H9 (cell line): ENCODE measurements at regions not wholly inside any gene's neighbourhood (a gene's known extent, or its start where the extent isn't known, plus 50 kb on each side); places are given as distances from the start of the nearest gene placed in this dataset.

ENCODE experiments used
- DNase-seq: peaks from one replicate; pipeline ENCODE4 v3.0.0-alpha.2; 2017
- H2AFZ ChIP-seq: one replicate; pipeline ENCODE4 v1.6.1; 2013; ENCODE audit warnings: mild to moderate bottlenecking, low read length, control low read depth, moderate library complexity
- H2AK5ac ChIP-seq: 2 replicates; pipeline ENCODE4 v1.6.1; 2013; ENCODE audit warnings: low read length, control low read depth, mixed read lengths; ENCODE audit not compliant: insufficient read length
- H2BK120ac ChIP-seq: one replicate; pipeline ENCODE4 v1.6.1; 2013; ENCODE audit warnings: low read depth, mild to moderate bottlenecking, low read length, control low read depth, inconsistent platforms; ENCODE audit not compliant: poor library complexity, severe bottlenecking
- H2BK12ac ChIP-seq: 2 replicates; pipeline ENCODE4 v1.6.1; 2013; ENCODE audit warnings: low read length, control low read depth, mixed read lengths, low read depth; ENCODE audit not compliant: insufficient read length
- H2BK15ac ChIP-seq: 2 replicates; pipeline ENCODE4 v1.6.1; 2013; ENCODE audit warnings: low read depth, low read length, control low read depth
- H2BK20ac ChIP-seq: one replicate; pipeline ENCODE4 v1.6.1; 2013; ENCODE audit warnings: low read depth, mild to moderate bottlenecking, low read length, control low read depth, inconsistent platforms; ENCODE audit not compliant: poor library complexity, severe bottlenecking
- H2BK5ac ChIP-seq: 2 replicates; pipeline ENCODE4 v1.6.1; 2013; ENCODE audit warnings: low read length, control low read depth, mixed read lengths; ENCODE audit not compliant: insufficient read length
- H3K14ac ChIP-seq: 2 replicates; pipeline ENCODE4 v1.6.1; 2013; ENCODE audit warnings: low read length, control low read depth; ENCODE audit not compliant: insufficient read depth
- H3K18ac ChIP-seq: 2 replicates; pipeline ENCODE4 v1.6.1; 2013; ENCODE audit warnings: low read depth, mild to moderate bottlenecking, mixed read lengths, low read length, control low read depth; ENCODE audit not compliant: insufficient read length
- H3K23ac ChIP-seq: 2 replicates; pipeline ENCODE4 v1.6.1; 2013; ENCODE audit warnings: low read length, control low read depth, mixed read lengths, low read depth; ENCODE audit not compliant: insufficient read length
- H3K23me2 ChIP-seq: 2 replicates; pipeline ENCODE4 v1.6.1; 2013; ENCODE audit warnings: low read depth, mild to moderate bottlenecking, mixed read lengths, low read length, control low read depth; ENCODE audit not compliant: insufficient read length, poor library complexity, severe bottlenecking
- H3K27ac ChIP-seq: 2 replicates; pipeline ENCODE4 v1.5.1; 2013; ENCODE audit warnings: low read length, control low read depth, mixed read lengths, low read depth; ENCODE audit not compliant: insufficient read length
- H3K27me3 ChIP-seq: 2 replicates; pipeline ENCODE4 v1.6.1; 2013; ENCODE audit warnings: low read length, control low read depth, inconsistent platforms; ENCODE audit not compliant: insufficient read depth
- H3K4ac ChIP-seq: 2 replicates; pipeline ENCODE4 v1.6.1; 2013; ENCODE audit warnings: low read depth, mild to moderate bottlenecking, control low read depth, inconsistent platforms, low read length, moderate library complexity
- H3K4me1 ChIP-seq: 2 replicates; pipeline ENCODE4 v1.6.1; 2013; ENCODE audit warnings: low read length, control low read depth, inconsistent platforms; ENCODE audit not compliant: insufficient read depth
- H3K4me2 ChIP-seq: 2 replicates; pipeline ENCODE4 v1.6.1; 2013; ENCODE audit warnings: low read length, control low read depth, mixed read lengths; ENCODE audit not compliant: insufficient read length, insufficient read depth
- H3K56ac ChIP-seq: 2 replicates; pipeline ENCODE4 v1.6.1; 2013; ENCODE audit warnings: low read depth, mild to moderate bottlenecking, mixed read lengths, low read length, control low read depth; ENCODE audit not compliant: insufficient read length
- H3K79me1 ChIP-seq: 2 replicates; pipeline ENCODE4 v1.6.1; 2013; ENCODE audit warnings: low read depth, mild to moderate bottlenecking, moderate library complexity, low read length, control low read depth, inconsistent platforms; ENCODE audit not compliant: insufficient read depth, poor library complexity, severe bottlenecking
- H3K79me2 ChIP-seq: 2 replicates; pipeline ENCODE4 v1.6.1; 2013; ENCODE audit warnings: low read length, control low read depth, inconsistent platforms; ENCODE audit not compliant: insufficient read depth
- H3K9ac ChIP-seq: 2 replicates; pipeline ENCODE4 v1.6.1; 2013; ENCODE audit warnings: low read length, control low read depth, mixed read lengths; ENCODE audit not compliant: insufficient read length; ENCODE audit errors: extremely low read depth
- H3K9me3 ChIP-seq: one replicate; pipeline ENCODE4 v1.6.1; 2013; ENCODE audit warnings: low read depth, low read length, inconsistent platforms; ENCODE audit not compliant: control insufficient read depth
- H3T11ph ChIP-seq: one replicate; pipeline ENCODE4 v1.6.1; 2013; ENCODE audit warnings: mild to moderate bottlenecking, low read length, control low read depth, inconsistent platforms
- H4K20me1 ChIP-seq: one replicate; pipeline ENCODE4 v1.6.1; 2013; ENCODE audit not compliant: control insufficient read depth, insufficient read length, insufficient read depth
- H4K5ac ChIP-seq: 2 replicates; pipeline ENCODE4 v1.6.1; 2013; ENCODE audit warnings: low read depth, mild to moderate bottlenecking, mixed read lengths, low read length, control low read depth; ENCODE audit not compliant: insufficient read length
- H4K8ac ChIP-seq: replicated peaks from 2 replicates; pipeline ENCODE4 v1.6.1; 2013; ENCODE audit warnings: low read length, control low read depth, mixed read lengths, low read depth; ENCODE audit not compliant: insufficient read length
- H4K91ac ChIP-seq: 2 replicates; pipeline ENCODE4 v1.6.1; 2013; ENCODE audit warnings: low read depth, mild to moderate bottlenecking, moderate library complexity, mixed read lengths, low read length, control low read depth; ENCODE audit not compliant: insufficient read length
- H3K27ac Mint-ChIP-seq, 3 experiments: 2 replicates in 2 of 3; 3 replicates in 1 of 3; pipeline ENCODE4 v1.8.0; 2020 to 2021; ENCODE audit warnings: mixed read lengths in 3 of 3, mild to moderate bottlenecking in 1 of 3, moderate library complexity in 1 of 3
- H3K27me3 Mint-ChIP-seq: 2 replicates; pipeline ENCODE4 v1.8.0; 2021; ENCODE audit warnings: low read depth, mild to moderate bottlenecking, moderate library complexity, mixed read lengths
- H3K36me3 Mint-ChIP-seq, 3 experiments: 2 replicates in 2 of 3; 3 replicates in 1 of 3; pipeline ENCODE4 v1.8.0; 2020 to 2021; ENCODE audit warnings: low read depth in 3 of 3, mixed read lengths in 3 of 3; ENCODE audit not compliant: insufficient read depth in 1 of 3
- H3K4me1 Mint-ChIP-seq, 2 experiments: 2 replicates each; pipeline ENCODE4 v1.8.0; 2020; ENCODE audit warnings: mixed read lengths in 2 of 2
- H3K4me3 Mint-ChIP-seq, 2 experiments: 2 replicates in 1 of 2; 3 replicates in 1 of 2; pipeline ENCODE4 v1.8.0; 2020 to 2021; ENCODE audit warnings: mild to moderate bottlenecking in 2 of 2, mixed read lengths in 2 of 2, moderate library complexity in 1 of 2
- H3K9me3 Mint-ChIP-seq, 2 experiments: 2 replicates in 1 of 2; 3 replicates in 1 of 2; pipeline ENCODE4 v1.8.0; 2020; ENCODE audit warnings: mild to moderate bottlenecking in 2 of 2, mixed read lengths in 2 of 2, moderate library complexity in 1 of 2
- WGBS: extraction: QIAGEN DNeasy Blood & Tissue Kit; methylation state at CpG from one replicate; pipeline ENCODE4 v1.1.7; 2013; ENCODE audit warnings: missing lambda C conversion rate, low lambda C conversion rate, mixed read lengths; ENCODE audit not compliant: insufficient read length; ENCODE audit errors: extremely low coverage; 5-methylcytosine and 5-hydroxymethylcytosine counted together
- TF ChIP-seq, protein P1 (sequence below): fragments of 200-600 bp; sonication (generic); conservative IDR thresholded peaks from 3 replicates; pipeline ENCODE4 v1.8.0; 2021; ENCODE audit warnings: antibody characterized with exemption, mild to moderate bottlenecking

DNA sequence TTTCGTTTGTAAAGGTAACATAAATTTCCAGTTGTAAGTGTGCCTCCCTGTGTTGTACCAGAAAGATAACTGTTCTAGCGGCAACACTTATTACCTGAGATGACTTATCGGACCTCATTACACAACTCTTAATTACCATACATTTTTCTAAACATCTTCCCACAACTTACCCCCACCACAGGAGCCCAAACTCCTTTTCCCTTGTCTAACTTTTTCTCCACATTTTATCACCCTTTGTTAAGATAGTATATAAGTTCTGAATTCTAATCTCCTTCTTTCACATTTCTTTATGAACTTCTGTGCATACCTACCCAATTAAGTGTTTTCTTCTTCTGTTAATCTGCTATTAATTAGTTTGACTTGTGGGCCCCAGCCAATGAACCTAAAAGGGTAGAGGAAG lies 143.7 kb upstream of the CAMK1G start:
- H3K23me2 ChIP-seq: no peaks in the 10 kb centered on the region
- no peak overlapping the region for H2BK15ac ChIP-seq
- no peak for DNase-seq
- H3K9me3 ChIP-seq: no peaks in the 10 kb centered on the region
- H3K4ac ChIP-seq: no peak overlapping the region
- no peak overlapping the region for H3K23ac ChIP-seq
- H3K27me3 Mint-ChIP-seq: no peaks in the 10 kb centered on the region
- no peak overlapping the region for H3K4me3 Mint-ChIP-seq
- no peak overlapping the region for H3K27ac Mint-ChIP-seq
- no peaks in the 10 kb centered on the region for H3K4me1 ChIP-seq
- H3K27ac ChIP-seq: no peak overlapping the region
- peaks cover 0 to 5% (median 4%) of the 10 kb centered on the region in 3 experiments; a peak in 4 of 7 replicates for H3K36me3 Mint-ChIP-seq
- H4K91ac ChIP-seq: no peak overlapping the region
- TF ChIP-seq, protein P1, sequence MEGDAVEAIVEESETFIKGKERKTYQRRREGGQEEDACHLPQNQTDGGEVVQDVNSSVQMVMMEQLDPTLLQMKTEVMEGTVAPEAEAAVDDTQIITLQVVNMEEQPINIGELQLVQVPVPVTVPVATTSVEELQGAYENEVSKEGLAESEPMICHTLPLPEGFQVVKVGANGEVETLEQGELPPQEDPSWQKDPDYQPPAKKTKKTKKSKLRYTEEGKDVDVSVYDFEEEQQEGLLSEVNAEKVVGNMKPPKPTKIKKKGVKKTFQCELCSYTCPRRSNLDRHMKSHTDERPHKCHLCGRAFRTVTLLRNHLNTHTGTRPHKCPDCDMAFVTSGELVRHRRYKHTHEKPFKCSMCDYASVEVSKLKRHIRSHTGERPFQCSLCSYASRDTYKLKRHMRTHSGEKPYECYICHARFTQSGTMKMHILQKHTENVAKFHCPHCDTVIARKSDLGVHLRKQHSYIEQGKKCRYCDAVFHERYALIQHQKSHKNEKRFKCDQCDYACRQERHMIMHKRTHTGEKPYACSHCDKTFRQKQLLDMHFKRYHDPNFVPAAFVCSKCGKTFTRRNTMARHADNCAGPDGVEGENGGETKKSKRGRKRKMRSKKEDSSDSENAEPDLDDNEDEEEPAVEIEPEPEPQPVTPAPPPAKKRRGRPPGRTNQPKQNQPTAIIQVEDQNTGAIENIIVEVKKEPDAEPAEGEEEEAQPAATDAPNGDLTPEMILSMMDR: no peak
- no peaks in the 10 kb centered on the region for H3K79me1 ChIP-seq
- H4K5ac ChIP-seq: no peak overlapping the region
- no peaks in the 10 kb centered on the region for H3K79me2 ChIP-seq
- H4K20me1 ChIP-seq: no peaks in the 10 kb centered on the region
- no peak overlapping the region for H2AFZ ChIP-seq
- H3K27me3 ChIP-seq: no peaks in the 10 kb centered on the region; the same call in 1 of the 2 replicates
- 100% methylated on average over 1 of the region's 3 CpGs for WGBS
- H3K18ac ChIP-seq: no peak overlapping the region
- no peak overlapping the region for H2BK120ac ChIP-seq
- no peak overlapping the region for H3K56ac ChIP-seq
- H3K4me2 ChIP-seq: no peak overlapping the region
- no peak overlapping the region for H4K8ac ChIP-seq
- H3K14ac ChIP-seq: no peak overlapping the region
- no peak overlapping the region for H2BK12ac ChIP-seq
- no peak overlapping the region for H3K9ac ChIP-seq
- no peak overlapping the region for H2AK5ac ChIP-seq
- no peak overlapping the region for H2BK20ac ChIP-seq
- H3K9me3 Mint-ChIP-seq: peaks cover 5 to 8% of the 10 kb centered on the region in 2 experiments; a peak in 3 of 5 replicates
- peaks cover 10 to 16% of the 10 kb centered on the region in 2 experiments for H3K4me1 Mint-ChIP-seq
- H2BK5ac ChIP-seq: no peak overlapping the region
- no peak overlapping the region for H3T11ph ChIP-seq
